ENCODE measurements at regions not wholly inside any gene's neighbourhood (a gene's known extent, or its start where the extent isn't known, plus 50 kb on each side); places are given as distances from the start of the nearest gene placed in this dataset.

DNA sequence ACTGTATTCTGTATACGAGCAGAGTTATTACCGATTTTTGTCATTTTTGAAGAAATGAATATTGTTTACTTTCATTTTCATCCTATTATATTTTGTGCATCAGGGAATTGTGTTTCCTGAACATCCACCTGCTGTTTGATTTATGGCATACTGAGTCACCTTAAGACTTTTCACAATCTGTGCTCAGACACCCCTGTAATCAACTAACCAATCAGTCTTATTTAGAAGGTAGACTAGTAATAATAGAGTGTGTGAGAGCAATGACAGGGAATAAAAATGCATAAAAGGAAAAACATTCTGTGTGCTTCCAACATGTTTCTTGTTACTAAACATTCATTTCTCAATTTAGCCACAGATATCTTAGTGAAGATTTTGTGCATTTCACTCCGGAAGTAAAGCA, 1413.6 kb upstream of the ACO1 start:
- TF ChIP-seq, protein P1, sequence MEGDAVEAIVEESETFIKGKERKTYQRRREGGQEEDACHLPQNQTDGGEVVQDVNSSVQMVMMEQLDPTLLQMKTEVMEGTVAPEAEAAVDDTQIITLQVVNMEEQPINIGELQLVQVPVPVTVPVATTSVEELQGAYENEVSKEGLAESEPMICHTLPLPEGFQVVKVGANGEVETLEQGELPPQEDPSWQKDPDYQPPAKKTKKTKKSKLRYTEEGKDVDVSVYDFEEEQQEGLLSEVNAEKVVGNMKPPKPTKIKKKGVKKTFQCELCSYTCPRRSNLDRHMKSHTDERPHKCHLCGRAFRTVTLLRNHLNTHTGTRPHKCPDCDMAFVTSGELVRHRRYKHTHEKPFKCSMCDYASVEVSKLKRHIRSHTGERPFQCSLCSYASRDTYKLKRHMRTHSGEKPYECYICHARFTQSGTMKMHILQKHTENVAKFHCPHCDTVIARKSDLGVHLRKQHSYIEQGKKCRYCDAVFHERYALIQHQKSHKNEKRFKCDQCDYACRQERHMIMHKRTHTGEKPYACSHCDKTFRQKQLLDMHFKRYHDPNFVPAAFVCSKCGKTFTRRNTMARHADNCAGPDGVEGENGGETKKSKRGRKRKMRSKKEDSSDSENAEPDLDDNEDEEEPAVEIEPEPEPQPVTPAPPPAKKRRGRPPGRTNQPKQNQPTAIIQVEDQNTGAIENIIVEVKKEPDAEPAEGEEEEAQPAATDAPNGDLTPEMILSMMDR (IDR thresholded peaks at IDR 0.05), result no peak
- no peak for TF ChIP-seq POLR2A (IDR thresholded peaks at IDR 0.05)

Data from lower leg skin (tissue), 3 donors.